PFSK-1 (cell line): ENCODE measurements at regions not wholly inside any gene's neighbourhood (a gene's known extent, or its start where the extent isn't known, plus 50 kb on each side); places are given as distances from the start of the nearest gene placed in this dataset.

Experiments used
- POLR2AphosphoS5 ChIP-seq: IDR thresholded peaks from 2 replicates; pipeline ENCODE4 v1.6.1; 2012; ENCODE audit warnings: low read depth, mild to moderate bottlenecking, control low read depth, low read length, moderate library complexity
- REST ChIP-seq, 2 experiments: IDR thresholded peaks; 2 replicates each; pipeline versions ENCODE4 v1.6.1 to v1.8.0; 2011 to 2012; ENCODE audit warnings: low read depth in 2 of 2, low read length in 2 of 2, control low read depth in 1 of 2, inconsistent platforms in 1 of 2, mild to moderate bottlenecking in 1 of 2, moderate library complexity in 1 of 2; ENCODE audit not compliant: insufficient read depth in 1 of 2

- no peak for TF ChIP-seq REST (IDR thresholded peaks at IDR 0.05; ENCODE audit: insufficient read depth in 1 of 2, low read depth in 2 of 2, low read length in 2 of 2)
- no peak for TF ChIP-seq POLR2AphosphoS5
Measured at GRCh38 chr12:3973973-3974644, 100.9 kb upstream of the PARP11 start.
